DND-41 (cell line): ENCODE measurements at regions not wholly inside any gene's neighbourhood (a gene's known extent, or its start where the extent isn't known, plus 50 kb on each side); places are given as distances from the start of the nearest gene placed in this dataset.

Experiments used
- ATAC-seq: fragments of 200-7000 bp; cut with Tn5 transposase; 3 replicates; pipeline ENCODE4 v1.9.1; 2021; ENCODE audit warnings: low read depth; ENCODE audit not compliant: insufficient read depth
- DNase-seq: peaks from one replicate; pipeline ENCODE4 v3.0.0-alpha.2; 2020
- H2AFZ ChIP-seq: 2 replicates; pipeline ENCODE4 v1.6.0; 2012; ENCODE audit warnings: low read depth, low read length
- H3K27ac ChIP-seq: 2 replicates; pipeline ENCODE4 v1.5.1; 2012; ENCODE audit warnings: low read length, inconsistent platforms
- H3K27me3 ChIP-seq: fragments of 200-600 bp; sonication (generic); 2 replicates; pipeline ENCODE4 v1.6.0; 2012; ENCODE audit warnings: low read length, mild to moderate bottlenecking, inconsistent platforms; ENCODE audit not compliant: insufficient read depth, poor library complexity
- H3K36me3 ChIP-seq: 2 replicates; pipeline ENCODE4 v1.5.1; 2012; ENCODE audit warnings: low read length, inconsistent platforms; ENCODE audit not compliant: insufficient read depth
- H3K4me1 ChIP-seq: 2 replicates; pipeline ENCODE4 v1.5.1; 2012; ENCODE audit warnings: mild to moderate bottlenecking, low read length; ENCODE audit not compliant: insufficient read depth
- H3K4me2 ChIP-seq: 2 replicates; pipeline ENCODE4 v1.6.0; 2012; ENCODE audit warnings: mild to moderate bottlenecking, moderate library complexity, low read length, inconsistent platforms; ENCODE audit not compliant: insufficient read depth
- H3K4me3 ChIP-seq, 2 experiments: fragments of 200-600 bp in 1 of 2; shearing (Covaris generic) in 1 of 2; 2 replicates each; pipeline ENCODE4 v1.5.1; 2012 to 2016; ENCODE audit warnings: inconsistent platforms in 2 of 2, low read length in 2 of 2, mild to moderate bottlenecking in 2 of 2, low read depth in 1 of 2, moderate library complexity in 1 of 2
- H3K79me2 ChIP-seq: 2 replicates; pipeline ENCODE4 v1.6.0; 2012; ENCODE audit warnings: low read length, inconsistent platforms; ENCODE audit not compliant: insufficient read depth
- H3K9ac ChIP-seq: 2 replicates; pipeline ENCODE4 v1.6.0; 2012; ENCODE audit warnings: low read depth, mild to moderate bottlenecking, inconsistent platforms, low read length, moderate library complexity
- H3K9me3 ChIP-seq: 2 replicates; pipeline ENCODE4 v1.5.1; 2012; ENCODE audit warnings: low read length, moderate library complexity, mild to moderate bottlenecking, inconsistent platforms; ENCODE audit not compliant: insufficient read depth, severe bottlenecking
- H4K20me1 ChIP-seq: 2 replicates; pipeline ENCODE4 v1.6.0; 2012; ENCODE audit warnings: low read length; ENCODE audit not compliant: insufficient read depth
- EZH2 ChIP-seq: IDR thresholded peaks from 3 replicates; pipeline ENCODE4 v1.6.1; 2012; ENCODE audit warnings: borderline replicate concordance, low read depth, mild to moderate bottlenecking, moderate library complexity, low read length, inconsistent platforms; ENCODE audit not compliant: severe bottlenecking
- TF ChIP-seq, protein P1 (sequence below): IDR thresholded peaks from 2 replicates; pipeline ENCODE4 v1.5.1; 2012; ENCODE audit warnings: borderline replicate concordance, low read length, moderate library complexity, mild to moderate bottlenecking; ENCODE audit not compliant: poor library complexity, severe bottlenecking; ENCODE audit errors: extremely low read depth

DNA sequence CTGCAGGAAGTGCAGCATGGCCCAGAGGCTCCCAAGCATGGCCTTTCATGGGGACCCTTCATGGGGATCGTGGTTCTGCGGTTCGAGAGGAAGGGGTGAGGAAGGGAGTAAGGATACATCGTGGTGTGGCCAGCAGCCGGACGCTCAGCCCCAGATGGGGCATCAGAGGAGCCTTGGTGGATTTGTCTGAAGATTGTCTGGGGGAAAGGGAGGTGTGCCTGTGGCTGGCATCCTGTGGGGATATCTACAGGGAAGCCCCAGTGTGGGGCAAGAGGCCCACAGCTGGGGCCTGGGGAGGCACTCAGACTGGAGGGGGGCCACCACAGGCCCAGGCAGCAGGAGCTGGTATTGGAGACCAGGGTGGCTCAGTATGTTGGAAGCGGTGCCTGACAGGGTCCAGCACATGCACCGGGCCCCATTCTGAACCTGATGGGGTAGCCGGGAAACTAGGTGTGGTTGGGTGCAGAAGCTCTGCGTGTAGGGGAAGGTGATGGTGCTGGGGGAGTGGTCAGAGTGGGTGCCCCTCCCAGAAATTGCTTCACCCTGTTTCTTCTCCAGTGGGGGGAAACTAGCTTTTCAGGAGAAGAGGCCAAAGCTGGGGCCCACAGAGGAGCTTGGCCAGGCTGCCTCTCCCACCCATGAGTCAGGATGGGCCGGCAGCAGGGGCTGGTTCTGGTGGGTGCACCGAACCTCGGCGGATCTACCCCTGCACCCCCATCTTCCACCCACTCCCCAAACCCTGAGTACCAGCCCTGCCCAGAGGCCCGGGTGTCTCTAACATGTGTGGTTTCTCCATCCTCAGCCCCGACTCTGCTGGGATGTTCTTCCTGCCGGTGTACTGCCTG, 274.4 kb upstream of the HDAC4 start:
- no peaks in the 10 kb centered on the region for H3K36me3 ChIP-seq
- H3K79me2 ChIP-seq: no peaks in the 10 kb centered on the region
- H3K4me3 ChIP-seq: no peak overlapping the region
- H3K9ac ChIP-seq: no peak overlapping the region
- H3K27ac ChIP-seq: peak overlapping the region; percentile 18
- H3K9me3 ChIP-seq: no peaks in the 10 kb centered on the region
- H3K4me2 ChIP-seq: no peak overlapping the region
- H3K4me1 ChIP-seq: no peaks in the 10 kb centered on the region
- no peak overlapping the region for H2AFZ ChIP-seq
- peak; percentile 33; the same call in 1 of the 3 replicates for ATAC-seq
- no peaks in the 10 kb centered on the region for H4K20me1 ChIP-seq
- no peaks in the 10 kb centered on the region for H3K27me3 ChIP-seq
- no peak for TF ChIP-seq EZH2
- TF ChIP-seq, protein P1, sequence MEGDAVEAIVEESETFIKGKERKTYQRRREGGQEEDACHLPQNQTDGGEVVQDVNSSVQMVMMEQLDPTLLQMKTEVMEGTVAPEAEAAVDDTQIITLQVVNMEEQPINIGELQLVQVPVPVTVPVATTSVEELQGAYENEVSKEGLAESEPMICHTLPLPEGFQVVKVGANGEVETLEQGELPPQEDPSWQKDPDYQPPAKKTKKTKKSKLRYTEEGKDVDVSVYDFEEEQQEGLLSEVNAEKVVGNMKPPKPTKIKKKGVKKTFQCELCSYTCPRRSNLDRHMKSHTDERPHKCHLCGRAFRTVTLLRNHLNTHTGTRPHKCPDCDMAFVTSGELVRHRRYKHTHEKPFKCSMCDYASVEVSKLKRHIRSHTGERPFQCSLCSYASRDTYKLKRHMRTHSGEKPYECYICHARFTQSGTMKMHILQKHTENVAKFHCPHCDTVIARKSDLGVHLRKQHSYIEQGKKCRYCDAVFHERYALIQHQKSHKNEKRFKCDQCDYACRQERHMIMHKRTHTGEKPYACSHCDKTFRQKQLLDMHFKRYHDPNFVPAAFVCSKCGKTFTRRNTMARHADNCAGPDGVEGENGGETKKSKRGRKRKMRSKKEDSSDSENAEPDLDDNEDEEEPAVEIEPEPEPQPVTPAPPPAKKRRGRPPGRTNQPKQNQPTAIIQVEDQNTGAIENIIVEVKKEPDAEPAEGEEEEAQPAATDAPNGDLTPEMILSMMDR: no peak
- DNase-seq: no peak

DNA sequence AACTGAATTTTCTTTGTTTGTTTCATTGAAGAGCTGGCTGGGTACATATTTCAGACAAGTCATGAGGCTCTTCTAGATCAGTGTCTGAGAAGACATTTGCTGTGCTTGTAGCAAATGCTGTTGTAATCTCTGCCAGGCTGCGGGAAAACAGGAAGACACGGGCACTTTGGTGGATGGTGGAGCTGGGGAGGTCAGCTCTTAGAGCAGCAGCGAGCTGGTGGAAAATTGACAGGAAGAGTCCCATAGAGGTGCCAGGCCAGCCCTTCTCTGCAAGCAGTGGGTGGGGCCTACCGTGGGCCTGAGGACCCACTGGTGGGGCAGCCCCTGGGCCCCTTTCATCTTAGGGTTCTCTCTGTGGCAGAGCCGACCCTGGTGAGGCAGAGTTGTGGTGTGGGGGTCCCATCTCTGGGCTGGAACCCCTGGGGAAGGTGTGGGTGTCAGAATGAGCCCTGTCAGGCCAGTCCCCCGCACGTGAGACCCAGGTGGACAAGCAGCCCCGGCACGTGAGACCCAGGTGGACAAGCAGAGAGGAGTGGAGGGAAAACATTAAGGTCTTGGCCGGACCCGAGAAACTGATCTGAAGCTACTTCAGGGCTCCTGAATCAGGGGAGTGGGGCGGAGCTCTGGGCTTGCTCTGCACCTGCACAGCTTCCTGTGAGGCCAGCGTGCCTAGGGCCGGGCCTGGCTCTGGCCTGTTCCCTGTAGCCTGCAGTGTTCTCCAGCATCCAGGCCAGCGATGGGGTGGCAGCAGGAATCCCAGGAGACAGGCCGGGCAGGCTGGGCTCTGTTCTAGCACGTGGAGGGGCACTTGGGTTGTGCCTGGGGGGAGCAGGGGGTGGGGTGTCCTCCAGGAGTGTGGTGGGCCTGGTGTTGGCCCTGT, 273.5 kb upstream of the HDAC4 start:
- H3K9me3 ChIP-seq: no peaks in the 10 kb centered on the region
- H3K4me2 ChIP-seq: no peak overlapping the region
- no peaks in the 10 kb centered on the region for H3K79me2 ChIP-seq
- H4K20me1 ChIP-seq: no peaks in the 10 kb centered on the region
- no peaks in the 10 kb centered on the region for H3K4me1 ChIP-seq
- no peak overlapping the region for H3K4me3 ChIP-seq
- DNase-seq (no peak), ATAC-seq (0 out of 3 replicates have a peak, but pooled peaks have one; percentile 18)
- TF ChIP-seq, protein P1: no peak
- TF ChIP-seq EZH2: no peak
- H3K27me3 ChIP-seq: no peaks in the 10 kb centered on the region
- no peaks in the 10 kb centered on the region for H3K36me3 ChIP-seq
- peak overlapping the region; percentile 18; the same call in 1 of the 2 replicates for H3K27ac ChIP-seq
- H2AFZ ChIP-seq: no peak overlapping the region
- no peak overlapping the region for H3K9ac ChIP-seq

DNA sequence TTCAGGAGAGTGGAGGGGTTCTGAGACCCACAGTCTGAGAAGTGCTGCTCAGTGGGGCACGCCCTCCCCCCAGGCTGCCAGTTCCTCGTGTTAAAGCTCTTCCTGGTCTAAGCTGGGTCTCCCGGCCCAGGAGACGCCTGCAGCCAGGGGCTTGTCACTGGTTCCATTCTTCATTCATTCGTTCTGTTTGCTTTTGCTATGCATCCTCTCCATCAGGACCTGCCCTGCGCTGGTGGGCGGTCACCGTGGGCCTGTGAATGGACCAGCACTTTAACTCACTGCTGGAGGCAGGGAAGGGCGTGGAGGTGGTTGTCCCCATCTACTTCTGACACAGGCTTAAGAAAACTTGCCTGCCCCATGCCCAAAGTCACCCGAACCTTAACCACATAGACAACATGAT, 272.8 kb upstream of the HDAC4 start:
- Histone ChIP-seq H3K36me3 (no peaks in the 10 kb centered on the region), H3K4me1 (no peaks in the 10 kb centered on the region), H3K4me2 (no peak overlapping the region), H4K20me1 (no peaks in the 10 kb centered on the region), H3K9ac (no peak overlapping the region), H3K79me2 (no peaks in the 10 kb centered on the region), H3K4me3 (no peak overlapping the region), H3K9me3 (no peaks in the 10 kb centered on the region), H2AFZ (no peak overlapping the region), H3K27me3 (no peaks in the 10 kb centered on the region), H3K27ac (no peak overlapping the region)
- TF ChIP-seq, protein P1: no peak
- TF ChIP-seq EZH2: no peak
- DNase-seq: no peak
- ATAC-seq: no peak
